HEK293 (cell line): ENCODE measurements at regions not wholly inside any gene's neighbourhood (a gene's known extent, or its start where the extent isn't known, plus 50 kb on each side); places are given as distances from the start of the nearest gene placed in this dataset.
"Not testable (repeated sequence)": the region's sequence is repeated elsewhere in the genome, so short reads cannot be mapped to it uniquely, and the experiment has no call there.

Experiments
- CTCF ChIA-PET: fragments of 350-600 bp; formaldehyde crosslinking; extraction: SDS; loops from one replicate; lab custom pipeline; 2021; ENCODE audit warnings: antibody characterized with exemption; lab: Yijun Ruan, JAX
- POLR2A ChIA-PET: fragments of 300-600 bp; formaldehyde crosslinking; extraction: SDS; loops from one replicate; lab custom pipeline; 2020; ENCODE audit warnings: antibody characterized with exemption, inconsistent platforms; lab: Yijun Ruan, JAX
- H3K27ac ChIP-seq: fragments of 200-500 bp; sonication (Bioruptor generic); 2 replicates; pipeline ENCODE4 v1.5.1; 2014; ENCODE audit warnings: low read depth, low read length, control low read depth, inconsistent platforms; ENCODE audit errors: extremely low read depth
- H3K36me3 ChIP-seq, 2 experiments: fragments of 200-500 bp in 1 of 2; sonication (Bioruptor generic) in 1 of 2; 1 replicate in 1 of 2; 2 replicates in 1 of 2; pipeline ENCODE4 v1.5.1; 2014 to 2017; ENCODE audit warnings: inconsistent platforms in 2 of 2, low read length in 2 of 2; ENCODE audit not compliant: control insufficient read depth in 2 of 2, insufficient read depth in 1 of 2
- H3K4me1 ChIP-seq: fragments of 200-500 bp; sonication (Bioruptor generic); 2 replicates; pipeline ENCODE4 v1.5.1; 2014; ENCODE audit warnings: mild to moderate bottlenecking, low read length, inconsistent platforms; ENCODE audit not compliant: control insufficient read depth, insufficient read depth
- H3K4me3 ChIP-seq: 2 replicates; pipeline ENCODE4 v1.5.1; 2011; ENCODE audit warnings: low read depth, mild to moderate bottlenecking, control low read depth, low read length, moderate library complexity
- H3K9me3 ChIP-seq: fragments of 200-500 bp; sonication (Bioruptor generic); 2 replicates; pipeline ENCODE4 v1.5.1; 2014; ENCODE audit warnings: low read depth, low read length, inconsistent platforms; ENCODE audit not compliant: control insufficient read depth, insufficient read depth
- ELK4 ChIP-seq: IDR thresholded peaks from 2 replicates; pipeline ENCODE4 v1.6.1; 2011; ENCODE audit warnings: mild to moderate bottlenecking, low read depth, low read length, borderline replicate concordance
- MZF1 ChIP-seq: fragments of 450-650 bp; formaldehyde crosslinking; IDR thresholded peaks from 2 replicates; pipeline ENCODE4 v1.5.1; 2017; ENCODE audit warnings: missing biosample characterization, missing genetic modification characterization, borderline replicate concordance
- TRIM28 ChIP-seq: IDR thresholded peaks from 2 replicates; pipeline ENCODE4 v1.6.1; 2011; ENCODE audit warnings: low read length, control low read depth, borderline replicate concordance
- ZBTB1 ChIP-seq: fragments of 450-650 bp; formaldehyde crosslinking; IDR thresholded peaks from 2 replicates; pipeline ENCODE4 v1.5.1; 2016; ENCODE audit warnings: missing biosample characterization, missing genetic modification characterization
- ZNF324 ChIP-seq: fragments of 450-650 bp; formaldehyde crosslinking; IDR thresholded peaks from 2 replicates; pipeline ENCODE4 v1.5.1; 2016; ENCODE audit warnings: missing biosample characterization, missing genetic modification characterization
- ZNF37A ChIP-seq: fragments of 450-650 bp; IDR thresholded peaks from 2 replicates; pipeline ENCODE4 v1.5.1; 2018; ENCODE audit warnings: missing biosample characterization, missing genetic modification characterization
- ZNF394 ChIP-seq: fragments of 450-650 bp; formaldehyde crosslinking; IDR thresholded peaks from 2 replicates; pipeline ENCODE4 v1.5.1; 2016; ENCODE audit warnings: missing biosample characterization, missing genetic modification characterization, mild to moderate bottlenecking, moderate library complexity, borderline replicate concordance
- ZNF473 ChIP-seq: fragments of 450-650 bp; formaldehyde crosslinking; IDR thresholded peaks from 2 replicates; pipeline ENCODE4 v1.5.1; 2017; ENCODE audit warnings: missing biosample characterization, missing genetic modification characterization
- ZNF514 ChIP-seq: fragments of 450-650 bp; formaldehyde crosslinking; IDR thresholded peaks from 2 replicates; pipeline ENCODE4 v1.5.1; 2016; ENCODE audit warnings: missing biosample characterization, missing genetic modification characterization
- ZNF670 ChIP-seq: fragments of 450-650 bp; formaldehyde crosslinking; IDR thresholded peaks from 2 replicates; pipeline ENCODE4 v1.5.1; 2016; ENCODE audit warnings: missing biosample characterization, missing genetic modification characterization, low read depth
- ZNF776 ChIP-seq: fragments of 450-650 bp; formaldehyde crosslinking; IDR thresholded peaks from 2 replicates; pipeline ENCODE4 v1.5.0; 2017; ENCODE audit warnings: missing biosample characterization, missing genetic modification characterization, borderline replicate concordance
- TF ChIP-seq, protein P1 (sequence below): fragments of 450-650 bp; formaldehyde crosslinking; IDR thresholded peaks from 2 replicates; pipeline ENCODE4 v1.5.1; 2017; ENCODE audit warnings: missing biosample characterization, missing genetic modification characterization
- TF ChIP-seq, protein P2 (sequence below): fragments of 450-650 bp; formaldehyde crosslinking; IDR thresholded peaks from 2 replicates; pipeline ENCODE4 v1.5.1; 2016; ENCODE audit warnings: missing biosample characterization, missing genetic modification characterization, low read depth

GRCh38 chr1:4075436-4076225 lies 175.6 kb upstream of the C1orf174 start:
- H3K4me1 ChIP-seq = no peaks in the 10 kb centered on the region
- no peaks in the 10 kb centered on the region for H3K36me3 ChIP-seq
- no peak overlapping the region for H3K4me3 ChIP-seq
- TF ChIP-seq MZF1 (no peak), ZNF670 (tag by site-specific recombination) (no peak), ZNF37A (tag by site-specific recombination) (no peak), ZBTB1 (tag by site-specific recombination) (no peak)
- H3K9me3 ChIP-seq = no peaks in the 10 kb centered on the region
- ChIA-PET CTCF (no interaction called here), POLR2A (no interaction called here)
- H3K27ac ChIP-seq = no peak overlapping the region

DNA sequence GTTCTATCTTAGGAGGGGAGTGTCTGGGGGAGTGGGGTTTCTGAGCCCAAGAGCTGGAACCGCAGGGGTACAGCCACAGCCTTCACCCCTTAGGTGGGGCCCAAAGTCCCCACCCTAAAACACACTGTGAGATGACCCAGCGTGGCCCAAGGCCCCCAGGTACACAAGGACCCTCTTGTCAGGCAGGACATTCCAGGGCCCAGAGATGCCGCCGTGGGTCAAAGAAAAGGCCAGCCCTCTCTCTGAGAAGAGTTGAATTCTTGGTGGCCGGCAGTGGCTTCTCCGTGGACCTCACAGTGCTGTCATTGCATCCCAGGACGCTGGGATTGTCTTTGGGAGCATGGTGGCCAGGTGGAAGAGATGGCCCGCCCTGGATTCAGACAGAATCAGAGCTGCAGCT lies 176.3 kb upstream of the C1orf174 start:
- no peak for TF ChIP-seq TRIM28
- TF ChIP-seq ZNF514 (tag by site-specific recombination) = no peak
- no peak for TF ChIP-seq ZNF394 (tag by site-specific recombination)
- no peak for TF ChIP-seq ELK4
- no peak for TF ChIP-seq ZNF473 (tag by site-specific recombination)
- ChIA-PET CTCF (no interaction called here), POLR2A (no interaction called here)

GRCh38 chr1:4078091-4078962 lies 178.3 kb upstream of the C1orf174 start:
- H3K27ac ChIP-seq, H3K4me3 ChIP-seq, CTCF ChIA-PET, H3K36me3 ChIP-seq, POLR2A ChIA-PET, H3K9me3 ChIP-seq, H3K4me1 ChIP-seq: not testable (repeated sequence)

More for the DNA sequence above, 176.3 kb upstream of the C1orf174 start:
- H3K27ac ChIP-seq = no peak overlapping the region
- H3K36me3 ChIP-seq = no peaks in the 10 kb centered on the region
- H3K4me1 ChIP-seq = no peaks in the 10 kb centered on the region
- no peak overlapping the region for H3K4me3 ChIP-seq
- no peaks in the 10 kb centered on the region for H3K9me3 ChIP-seq

DNA sequence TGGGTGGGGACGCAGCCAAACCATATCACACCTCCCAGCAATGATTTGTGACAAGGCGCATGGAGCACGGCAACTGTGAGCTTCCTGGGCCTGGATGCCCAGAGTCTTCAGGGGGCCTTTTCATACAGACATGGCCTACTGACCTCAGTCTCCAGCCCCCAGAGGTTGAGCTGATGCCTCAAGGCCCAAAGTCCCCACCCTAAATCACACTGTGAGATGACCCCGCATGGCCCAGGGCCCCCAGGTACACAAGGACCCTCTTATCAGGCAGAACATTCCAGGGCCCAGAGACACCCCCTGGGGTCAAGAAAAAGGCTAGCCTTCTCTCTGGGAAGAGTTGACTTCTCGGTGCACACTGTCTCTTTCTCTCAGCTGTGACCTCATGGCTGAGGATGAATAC lies 179.7 kb upstream of the C1orf174 start:
- TF ChIP-seq, protein P1, sequence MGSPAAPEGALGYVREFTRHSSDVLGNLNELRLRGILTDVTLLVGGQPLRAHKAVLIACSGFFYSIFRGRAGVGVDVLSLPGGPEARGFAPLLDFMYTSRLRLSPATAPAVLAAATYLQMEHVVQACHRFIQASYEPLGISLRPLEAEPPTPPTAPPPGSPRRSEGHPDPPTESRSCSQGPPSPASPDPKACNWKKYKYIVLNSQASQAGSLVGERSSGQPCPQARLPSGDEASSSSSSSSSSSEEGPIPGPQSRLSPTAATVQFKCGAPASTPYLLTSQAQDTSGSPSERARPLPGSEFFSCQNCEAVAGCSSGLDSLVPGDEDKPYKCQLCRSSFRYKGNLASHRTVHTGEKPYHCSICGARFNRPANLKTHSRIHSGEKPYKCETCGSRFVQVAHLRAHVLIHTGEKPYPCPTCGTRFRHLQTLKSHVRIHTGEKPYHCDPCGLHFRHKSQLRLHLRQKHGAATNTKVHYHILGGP (tag by site-specific recombination) = no peak
- TF ChIP-seq, protein P2, sequence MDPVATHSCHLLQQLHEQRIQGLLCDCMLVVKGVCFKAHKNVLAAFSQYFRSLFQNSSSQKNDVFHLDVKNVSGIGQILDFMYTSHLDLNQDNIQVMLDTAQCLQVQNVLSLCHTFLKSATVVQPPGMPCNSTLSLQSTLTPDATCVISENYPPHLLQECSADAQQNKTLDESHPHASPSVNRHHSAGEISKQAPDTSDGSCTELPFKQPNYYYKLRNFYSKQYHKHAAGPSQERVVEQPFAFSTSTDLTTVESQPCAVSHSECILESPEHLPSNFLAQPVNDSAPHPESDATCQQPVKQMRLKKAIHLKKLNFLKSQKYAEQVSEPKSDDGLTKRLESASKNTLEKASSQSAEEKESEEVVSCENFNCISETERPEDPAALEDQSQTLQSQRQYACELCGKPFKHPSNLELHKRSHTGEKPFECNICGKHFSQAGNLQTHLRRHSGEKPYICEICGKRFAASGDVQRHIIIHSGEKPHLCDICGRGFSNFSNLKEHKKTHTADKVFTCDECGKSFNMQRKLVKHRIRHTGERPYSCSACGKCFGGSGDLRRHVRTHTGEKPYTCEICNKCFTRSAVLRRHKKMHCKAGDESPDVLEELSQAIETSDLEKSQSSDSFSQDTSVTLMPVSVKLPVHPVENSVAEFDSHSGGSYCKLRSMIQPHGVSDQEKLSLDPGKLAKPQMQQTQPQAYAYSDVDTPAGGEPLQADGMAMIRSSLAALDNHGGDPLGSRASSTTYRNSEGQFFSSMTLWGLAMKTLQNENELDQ = no peak
- TF ChIP-seq ZNF776 (tag by site-specific recombination) (no peak), ZNF324 (tag by site-specific recombination) (no peak)
- Histone ChIP-seq H3K4me1 (no peaks in the 10 kb centered on the region), H3K27ac (no peak overlapping the region), H3K9me3 (no peaks in the 10 kb centered on the region), H3K36me3 (no peaks in the 10 kb centered on the region), H3K4me3 (no peak overlapping the region)
- ChIA-PET CTCF (interaction anchor here (0.7 kb wide), 1 partner anchor 18 kb away, joined by 3 read pairs; no protein-coding TSS in a partner anchor), POLR2A (no interaction called here)
